ENCODE measurements at regions not wholly inside any gene's neighbourhood (a gene's known extent, or its start where the extent isn't known, plus 50 kb on each side); places are given as distances from the start of the nearest gene placed in this dataset.

DNA sequence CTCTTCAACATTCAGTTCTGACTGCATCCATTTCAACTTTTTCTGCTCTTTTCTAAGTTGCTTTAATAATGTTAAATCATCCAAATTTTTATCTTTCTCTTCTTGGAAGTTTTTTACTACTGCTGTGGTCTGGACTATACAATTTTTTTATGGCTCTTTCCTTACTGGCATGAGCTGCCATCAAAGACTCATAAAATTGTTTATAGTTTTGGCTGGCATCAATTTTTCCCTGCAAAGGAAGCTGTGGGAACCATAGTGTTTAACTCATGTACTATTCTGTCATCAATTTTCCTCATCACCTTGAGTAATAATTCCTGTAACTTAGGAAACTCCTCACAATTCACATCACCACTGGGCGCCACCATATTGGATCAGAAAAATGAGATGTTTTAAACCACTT, 77.6 kb upstream of the A1CF start:
- H3K4me3 ChIP-seq (ENCODE audit: low read depth, low read length) = no peak overlapping the region

DNA sequence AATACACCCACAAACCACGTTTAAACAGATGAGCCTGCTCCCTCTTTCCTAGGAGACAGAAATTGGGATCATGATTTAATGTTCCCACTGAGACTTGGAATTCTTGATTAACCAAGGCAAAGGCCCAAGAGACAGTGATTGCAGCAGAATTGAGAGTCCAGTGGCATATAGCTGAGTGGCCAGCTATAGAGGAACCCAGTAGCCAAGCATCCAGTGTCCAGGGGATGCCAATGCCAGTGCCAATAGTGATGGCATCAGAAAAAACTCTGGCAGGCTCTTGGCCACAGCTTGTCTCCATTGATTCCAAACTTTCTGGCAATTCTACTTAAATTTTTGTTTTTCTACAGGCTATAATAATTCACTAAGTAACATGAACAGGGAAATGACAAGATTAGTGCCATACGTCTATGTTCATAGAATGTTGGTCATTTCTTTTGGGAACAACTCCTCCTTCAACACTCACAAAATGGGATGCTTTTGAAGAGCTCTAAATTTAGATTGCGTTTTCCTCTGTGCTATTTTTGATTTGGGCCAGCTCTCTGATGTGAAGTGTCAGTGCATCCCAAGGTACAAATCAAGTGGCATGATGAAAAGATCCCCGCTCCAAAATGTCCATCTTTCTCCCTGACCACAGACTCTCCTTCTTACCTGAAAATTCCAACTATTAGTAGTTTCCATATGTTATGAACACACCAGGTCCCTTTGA, 83.1 kb upstream of the A1CF start:
- Histone ChIP-seq H3K4me1 (no peaks in the 10 kb centered on the region), H3K9me3 (no peaks in the 10 kb centered on the region), H3K4me3 (ENCODE audit: low read depth, low read length) (no peak overlapping the region), H3K27me3 (no peaks in the 10 kb centered on the region), H3K36me3 (no peaks in the 10 kb centered on the region)
- DNase-seq = no peak
- TF ChIP-seq, protein P1, sequence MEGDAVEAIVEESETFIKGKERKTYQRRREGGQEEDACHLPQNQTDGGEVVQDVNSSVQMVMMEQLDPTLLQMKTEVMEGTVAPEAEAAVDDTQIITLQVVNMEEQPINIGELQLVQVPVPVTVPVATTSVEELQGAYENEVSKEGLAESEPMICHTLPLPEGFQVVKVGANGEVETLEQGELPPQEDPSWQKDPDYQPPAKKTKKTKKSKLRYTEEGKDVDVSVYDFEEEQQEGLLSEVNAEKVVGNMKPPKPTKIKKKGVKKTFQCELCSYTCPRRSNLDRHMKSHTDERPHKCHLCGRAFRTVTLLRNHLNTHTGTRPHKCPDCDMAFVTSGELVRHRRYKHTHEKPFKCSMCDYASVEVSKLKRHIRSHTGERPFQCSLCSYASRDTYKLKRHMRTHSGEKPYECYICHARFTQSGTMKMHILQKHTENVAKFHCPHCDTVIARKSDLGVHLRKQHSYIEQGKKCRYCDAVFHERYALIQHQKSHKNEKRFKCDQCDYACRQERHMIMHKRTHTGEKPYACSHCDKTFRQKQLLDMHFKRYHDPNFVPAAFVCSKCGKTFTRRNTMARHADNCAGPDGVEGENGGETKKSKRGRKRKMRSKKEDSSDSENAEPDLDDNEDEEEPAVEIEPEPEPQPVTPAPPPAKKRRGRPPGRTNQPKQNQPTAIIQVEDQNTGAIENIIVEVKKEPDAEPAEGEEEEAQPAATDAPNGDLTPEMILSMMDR (IDR thresholded peaks at IDR 0.05; ENCODE audit: low read depth, low read length) = no peak

More for the DNA sequence above, 77.6 kb upstream of the A1CF start:
- no peak for DNase-seq
- Histone ChIP-seq H3K9me3 (no peaks in the 10 kb centered on the region), H3K27me3 (no peaks in the 10 kb centered on the region), H3K36me3 (no peaks in the 10 kb centered on the region), H3K4me1 (no peaks in the 10 kb centered on the region)
- TF ChIP-seq, protein P1 (IDR thresholded peaks at IDR 0.05; ENCODE audit: low read depth, low read length) = no peak

DNA sequence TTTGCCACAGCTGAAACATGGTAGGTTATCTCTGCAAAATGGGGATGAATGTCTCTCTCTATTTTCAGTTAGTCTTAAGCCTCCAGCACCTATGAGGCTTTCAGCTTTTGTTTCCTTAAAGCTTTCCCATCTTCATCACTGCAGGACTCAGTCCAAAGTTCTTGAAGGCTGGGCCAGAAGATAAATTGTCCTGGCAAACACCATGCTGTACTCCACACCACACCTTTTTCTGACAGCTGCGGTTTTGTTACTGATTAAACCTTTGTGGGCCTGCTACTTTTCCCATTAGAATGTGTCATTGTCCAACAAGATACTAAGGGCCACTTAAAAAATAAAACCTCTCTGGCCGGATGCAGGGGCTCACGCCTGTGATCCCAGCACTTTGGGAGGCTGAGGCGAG, 87.2 kb upstream of the A1CF start:
- H3K4me1 ChIP-seq = no peaks in the 10 kb centered on the region
- H3K4me3 ChIP-seq (ENCODE audit: low read depth, low read length) = no peak overlapping the region
- no peaks in the 10 kb centered on the region for H3K9me3 ChIP-seq
- no peak for DNase-seq
- H3K36me3 ChIP-seq = no peaks in the 10 kb centered on the region
- TF ChIP-seq, protein P1 (IDR thresholded peaks at IDR 0.05; ENCODE audit: low read depth, low read length) = no peak
- no peaks in the 10 kb centered on the region for H3K27me3 ChIP-seq

DNA sequence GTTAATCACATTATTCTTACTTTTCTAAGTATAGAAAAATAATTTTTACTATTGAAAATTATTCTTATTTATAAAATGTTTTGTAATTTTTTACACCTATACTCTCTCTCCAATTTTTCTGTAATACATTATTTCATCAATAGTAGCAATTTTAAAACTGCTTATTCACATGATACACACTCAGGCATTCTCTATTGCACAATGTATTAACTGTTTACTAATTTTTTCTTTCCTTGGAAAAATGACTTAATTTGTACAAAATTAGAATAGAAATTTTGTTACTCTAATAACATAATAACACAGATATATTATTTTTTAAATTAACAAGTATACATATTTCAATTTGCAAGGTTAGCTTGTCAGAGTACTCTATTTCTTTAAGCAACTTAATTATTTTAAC, 92.9 kb upstream of the PRKG1 start:
- H3K36me3 ChIP-seq = no peaks in the 10 kb centered on the region
- TF ChIP-seq, protein P1 (IDR thresholded peaks at IDR 0.05; ENCODE audit: low read depth, low read length) = no peak
- H3K9me3 ChIP-seq = no peaks in the 10 kb centered on the region
- H3K4me3 ChIP-seq (ENCODE audit: low read depth, low read length) = no peak overlapping the region
- H3K27me3 ChIP-seq = no peaks in the 10 kb centered on the region
- no peak for DNase-seq
- no peaks in the 10 kb centered on the region for H3K4me1 ChIP-seq

DNA sequence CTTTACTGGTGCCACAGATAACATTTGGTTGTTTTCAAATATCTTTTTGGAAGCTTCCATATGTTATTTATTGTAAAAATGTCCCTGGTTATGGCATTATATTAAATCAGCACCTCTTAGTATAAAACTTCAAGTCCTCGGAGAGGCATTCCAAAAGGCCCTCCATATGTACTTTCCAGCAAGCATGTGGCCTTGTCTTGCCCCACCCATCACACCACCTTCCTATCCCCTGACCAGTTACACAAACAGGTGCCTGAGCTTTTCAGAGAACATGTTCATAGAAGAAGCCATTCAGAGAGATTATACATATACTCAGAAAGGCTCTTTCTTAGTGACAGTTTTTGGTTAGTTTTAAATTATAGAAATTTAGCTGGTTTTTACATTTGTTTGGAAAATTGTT, 92.4 kb upstream of the PRKG1 start:
- H3K36me3 ChIP-seq = no peaks in the 10 kb centered on the region
- no peaks in the 10 kb centered on the region for H3K27me3 ChIP-seq
- TF ChIP-seq, protein P1 (IDR thresholded peaks at IDR 0.05; ENCODE audit: low read depth, low read length) = no peak
- H3K4me1 ChIP-seq = no peaks in the 10 kb centered on the region
- no peak for DNase-seq
- no peak overlapping the region for H3K4me3 ChIP-seq (ENCODE audit: low read depth, low read length)
- no peaks in the 10 kb centered on the region for H3K9me3 ChIP-seq

DNA sequence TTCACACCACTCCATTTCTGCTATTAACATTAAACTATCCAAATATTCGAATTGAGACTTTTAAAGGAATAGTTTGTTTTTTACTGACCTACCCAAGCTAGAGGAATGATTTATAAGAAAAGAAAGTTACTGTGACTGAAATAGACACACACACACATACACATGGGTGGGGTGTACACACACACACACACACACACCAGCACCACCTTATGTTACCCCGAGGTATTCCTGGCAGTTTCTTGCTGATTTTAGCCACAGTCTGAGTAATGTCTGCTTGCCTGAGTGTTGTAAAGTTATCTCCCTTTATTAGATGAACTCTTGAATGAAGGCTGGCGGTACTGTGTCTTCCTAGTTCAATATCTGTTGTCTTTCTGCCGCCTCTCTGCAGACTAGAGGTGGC, 91.3 kb upstream of the PRKG1 start:
- no peak for DNase-seq
- Histone ChIP-seq H3K4me1 (no peaks in the 10 kb centered on the region), H3K9me3 (no peaks in the 10 kb centered on the region), H3K27me3 (no peaks in the 10 kb centered on the region), H3K36me3 (no peaks in the 10 kb centered on the region), H3K4me3 (ENCODE audit: low read depth, low read length) (no peak overlapping the region)
- TF ChIP-seq, protein P1 (IDR thresholded peaks at IDR 0.05; ENCODE audit: low read depth, low read length) = no peak

Data from BE2C (cell line).